Keratinocyte (primary cell): ENCODE measurements at regions not wholly inside any gene's neighbourhood (a gene's known extent, or its start where the extent isn't known, plus 50 kb on each side); places are given as distances from the start of the nearest gene placed in this dataset.

ENCODE experiments used
- DNase-seq: peaks from one replicate; pipeline ENCODE4 v3.0.0-alpha.2; 2011; ENCODE audit warnings: low read depth, missing footprints, low spot score
- FAIRE-seq: peaks from 2 replicates; lab custom pipeline; 2011; peaks lifted over from hg19 to GRCh38; lab: Jason Lieb, UNC
- H2AFZ ChIP-seq: 2 replicates; pipeline ENCODE4 v1.6.0; 2012; ENCODE audit warnings: low read length, control low read depth, inconsistent platforms; ENCODE audit not compliant: control insufficient read depth
- H3K27ac ChIP-seq: 2 replicates; pipeline ENCODE4 v1.5.1; 2011; ENCODE audit warnings: low read length; ENCODE audit not compliant: control insufficient read depth, insufficient read depth
- H3K27me3 ChIP-seq: 3 replicates; pipeline ENCODE4 v1.6.0; 2011; ENCODE audit warnings: low read length; ENCODE audit not compliant: control insufficient read depth, insufficient read depth; ENCODE audit errors: extremely low read depth
- H3K36me3 ChIP-seq, 2 experiments: 2 replicates in 1 of 2; 3 replicates in 1 of 2; pipeline ENCODE4 v1.5.1; 2011; ENCODE audit warnings: low read length in 2 of 2, mild to moderate bottlenecking in 1 of 2; ENCODE audit not compliant: control insufficient read depth in 2 of 2, insufficient read depth in 2 of 2; ENCODE audit errors: extremely low read depth in 1 of 2
- H3K4me1 ChIP-seq: 3 replicates; pipeline ENCODE4 v1.5.1; 2011; ENCODE audit warnings: low read length; ENCODE audit not compliant: control insufficient read depth, insufficient read depth; ENCODE audit errors: extremely low read depth
- H3K4me2 ChIP-seq: 3 replicates; pipeline ENCODE4 v1.6.0; 2011; ENCODE audit warnings: low read depth, low read length; ENCODE audit not compliant: control insufficient read depth, insufficient read depth; ENCODE audit errors: extremely low read depth
- H3K4me3 ChIP-seq, 3 experiments: fragments of 200-600 bp in 1 of 3; sonication (generic) in 1 of 3; 2 replicates in 2 of 3; 3 replicates in 1 of 3; pipeline ENCODE4 v1.5.1; 2011 to 2016; ENCODE audit warnings: low read length in 3 of 3, mild to moderate bottlenecking in 3 of 3, control low read depth in 2 of 3, inconsistent platforms in 1 of 3, low read depth in 1 of 3, mixed read lengths in 1 of 3, mixed run types in 1 of 3, moderate library complexity in 1 of 3; ENCODE audit not compliant: control insufficient read depth in 2 of 3, insufficient read depth in 2 of 3; ENCODE audit errors: extremely low read depth in 1 of 3
- H3K79me2 ChIP-seq: 2 replicates; pipeline ENCODE4 v1.6.0; 2012; ENCODE audit warnings: low read length; ENCODE audit not compliant: control insufficient read depth, insufficient read depth
- H3K9ac ChIP-seq: 3 replicates; pipeline ENCODE4 v1.6.0; 2011; ENCODE audit warnings: low read length; ENCODE audit not compliant: control insufficient read depth, insufficient read depth; ENCODE audit errors: extremely low read depth
- H3K9me1 ChIP-seq: 3 replicates; pipeline ENCODE4 v1.6.0; 2011; ENCODE audit warnings: low read length; ENCODE audit not compliant: control insufficient read depth, insufficient read depth; ENCODE audit errors: extremely low read depth
- H3K9me3 ChIP-seq: 2 replicates; pipeline ENCODE4 v1.5.1; 2012; ENCODE audit warnings: low read depth, low read length; ENCODE audit not compliant: control insufficient read depth
- H4K20me1 ChIP-seq: 3 replicates; pipeline ENCODE4 v1.6.0; 2011; ENCODE audit warnings: low read length; ENCODE audit not compliant: control insufficient read depth, insufficient read depth; ENCODE audit errors: extremely low read depth
- CTCF ChIP-seq, 3 experiments: IDR thresholded peaks in 1 of 3; conservative IDR thresholded peaks in 1 of 3; optimal IDR thresholded peaks in 1 of 3; 2 replicates in 2 of 3; 3 replicates in 1 of 3; pipeline versions ENCODE3 to v1.5.1; 2011; ENCODE audit warnings: low read length in 3 of 3, mild to moderate bottlenecking in 3 of 3, moderate library complexity in 2 of 3, control low read depth in 1 of 3, inconsistent platforms in 1 of 3; ENCODE audit not compliant: insufficient read depth in 2 of 3; ENCODE audit errors: extremely low read depth in 1 of 3
- EZH2 ChIP-seq: IDR thresholded peaks from one replicate; pipeline ENCODE4 v1.6.1; 2012; ENCODE audit warnings: inconsistent platforms, mild to moderate bottlenecking, low read length, moderate library complexity
- dilution Hi-C: fragments of 300-500 bp; cut with MboI; formaldehyde crosslinking; loops from one replicate; pipeline ENCODE4 v1.7.0; 2020; ENCODE audit warnings: low sequenced_read_pairs; ENCODE audit not compliant: extremely low pct_ligation_motif_present

DNA sequence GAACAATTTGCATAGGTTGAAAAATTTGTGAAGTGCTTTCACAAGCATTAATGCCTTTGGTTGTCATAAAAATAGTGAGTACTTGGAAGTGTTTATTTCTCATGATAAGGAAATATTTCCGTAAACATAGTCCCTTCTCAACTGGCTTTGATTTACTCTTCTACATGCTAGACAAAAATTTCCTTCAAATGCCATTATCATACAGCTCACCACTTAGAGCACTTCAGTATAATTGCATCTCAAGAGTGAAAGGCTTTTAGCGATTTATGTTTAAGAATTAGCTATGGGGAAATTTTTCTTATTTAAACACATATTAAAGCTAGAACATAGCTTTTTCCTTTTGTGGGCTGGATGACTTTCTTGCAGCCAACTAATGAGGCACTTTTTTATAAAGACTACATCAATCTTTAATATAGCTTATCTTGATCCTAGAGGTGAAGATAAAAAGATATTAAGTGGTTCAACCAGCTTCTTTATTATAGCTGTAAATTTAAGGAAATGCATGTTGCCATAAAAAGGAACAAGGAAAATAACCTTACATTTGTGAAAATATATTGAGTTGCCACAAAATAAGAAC lies 656.8 kb downstream of the SLITRK6 start:
- Histone ChIP-seq H3K4me3 (no peak overlapping the region), H3K27ac (no peak overlapping the region), H3K4me2 (no peak overlapping the region), H2AFZ (no peak overlapping the region), H4K20me1 (no peaks in the 10 kb centered on the region), H3K9me1 (no peaks in the 10 kb centered on the region), H3K79me2 (no peaks in the 10 kb centered on the region), H3K27me3 (no peaks in the 10 kb centered on the region), H3K9me3 (no peaks in the 10 kb centered on the region), H3K4me1 (peaks cover 12% of the 10 kb centered on the region), H3K36me3 (no peaks in the 10 kb centered on the region), H3K9ac (no peak overlapping the region)
- DNase-seq (no peak), FAIRE-seq (no peak)
- dilution Hi-C loops, result no loop called here
- no peak for TF ChIP-seq EZH2
- TF ChIP-seq CTCF (optimal IDR thresholded peaks at IDR 0.05 in 1 of 3, IDR thresholded peaks at IDR 0.05 in 1 of 3, conservative IDR thresholded peaks at IDR 0.05 in 1 of 3; ENCODE audit: extremely low read depth in 1 of 3, insufficient read depth in 2 of 3, low read length in 3 of 3), result no peak

DNA sequence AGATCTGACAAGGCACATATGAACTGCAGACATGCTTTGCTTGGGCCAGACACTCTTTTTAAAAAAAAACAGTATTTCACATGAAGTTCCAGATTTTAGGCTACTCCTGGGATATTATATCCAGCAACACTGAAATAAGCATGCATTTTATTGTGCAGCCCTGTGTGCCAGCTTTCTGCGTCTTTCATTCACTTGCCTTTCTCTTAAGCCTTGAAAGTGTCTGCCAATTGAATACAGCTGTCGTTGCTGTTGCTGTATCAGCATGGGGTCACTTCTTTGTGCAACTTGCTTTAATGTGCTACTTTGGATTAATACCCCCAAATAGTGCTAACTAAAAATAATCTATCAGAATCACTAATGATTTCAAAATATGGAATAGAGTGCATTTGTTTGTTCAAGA lies 657.8 kb downstream of the SLITRK6 start:
- H3K27me3 ChIP-seq, result no peaks in the 10 kb centered on the region
- H3K9me1 ChIP-seq, result no peaks in the 10 kb centered on the region
- H3K4me2 ChIP-seq, result no peak overlapping the region
- no peak overlapping the region for H3K9ac ChIP-seq
- TF ChIP-seq CTCF (optimal IDR thresholded peaks at IDR 0.05 in 1 of 3, IDR thresholded peaks at IDR 0.05 in 1 of 3, conservative IDR thresholded peaks at IDR 0.05 in 1 of 3; ENCODE audit: extremely low read depth in 1 of 3, insufficient read depth in 2 of 3, low read length in 3 of 3), result no peak
- no peak for TF ChIP-seq EZH2
- peaks cover 14% of the 10 kb centered on the region for H3K4me1 ChIP-seq
- H2AFZ ChIP-seq, result no peak overlapping the region
- H3K4me3 ChIP-seq, result no peak overlapping the region
- H3K9me3 ChIP-seq, result no peaks in the 10 kb centered on the region
- DNase-seq, result no peak
- H3K79me2 ChIP-seq, result no peaks in the 10 kb centered on the region
- FAIRE-seq, result no peak
- no peak overlapping the region for H3K27ac ChIP-seq
- H3K36me3 ChIP-seq, result no peaks in the 10 kb centered on the region
- dilution Hi-C loops, result no loop called here
- no peaks in the 10 kb centered on the region for H4K20me1 ChIP-seq
